IMR-90 (cell line): ENCODE measurements at regions not wholly inside any gene's neighbourhood (a gene's known extent, or its start where the extent isn't known, plus 50 kb on each side); places are given as distances from the start of the nearest gene placed in this dataset.

Experiments
- ATAC-seq: fragments of 200-7000 bp; cut with Tn5 transposase; 2 replicates; pipeline ENCODE4 v1.9.1; 2020; ENCODE audit warnings: low read depth, mild to moderate bottlenecking, moderate library complexity
- BruUV-seq: library from RNA; stranded (reverse); fragments of 400-500 nt; replicated peaks from 2 replicates; lab custom pipeline; 2021; lab: Mats Ljungman, UMichigan
- CTCF ChIA-PET: fragments of 300-600 bp; formaldehyde crosslinking; extraction: SDS; loops from one replicate; lab custom pipeline; 2021; ENCODE audit warnings: antibody characterized with exemption; lab: Yijun Ruan, JAX
- POLR2A ChIA-PET: fragments of 300-600 bp; sonication (Branson Sonifier 250); formaldehyde crosslinking; loops from one replicate; lab custom pipeline; 2022; ENCODE audit warnings: antibody characterized with exemption; ENCODE audit not compliant: unreplicated experiment; lab: Charles Lee
- DNase-seq: peaks from one replicate; pipeline ENCODE4 v3.0.0; 2013
- H2AFZ ChIP-seq: replicated peaks from 2 replicates; pipeline ENCODE3; 2013; ENCODE audit warnings: low read length, mild to moderate bottlenecking; ENCODE audit not compliant: poor library complexity
- H2AK5ac ChIP-seq: 2 replicates; pipeline ENCODE4 v1.6.1; 2013; ENCODE audit warnings: low read depth, low read length, inconsistent platforms
- H2AK9ac ChIP-seq: replicated peaks from 2 replicates; pipeline ENCODE3; 2013; ENCODE audit warnings: mild to moderate bottlenecking, low read depth, low read length, moderate library complexity; ENCODE audit not compliant: poor library complexity
- H2BK120ac ChIP-seq: 2 replicates; pipeline ENCODE4 v1.6.1; 2013; ENCODE audit warnings: low read depth, low read length, inconsistent platforms
- H2BK15ac ChIP-seq: 3 replicates; pipeline ENCODE4 v1.6.1; 2013; ENCODE audit warnings: low read depth, low read length, inconsistent platforms
- H2BK20ac ChIP-seq: 2 replicates; pipeline ENCODE4 v1.6.1; 2013; ENCODE audit warnings: low read depth, mild to moderate bottlenecking, inconsistent platforms, low read length, moderate library complexity
- H2BK5ac ChIP-seq: 2 replicates; pipeline ENCODE4 v1.6.1; 2013; ENCODE audit warnings: mild to moderate bottlenecking, low read depth, low read length, inconsistent platforms; ENCODE audit not compliant: poor library complexity, severe bottlenecking
- H3K14ac ChIP-seq: replicated peaks from 2 replicates; pipeline ENCODE4 v1.6.1; 2013; ENCODE audit warnings: low read depth, low read length, inconsistent platforms
- H3K18ac ChIP-seq: 2 replicates; pipeline ENCODE4 v1.6.1; 2013; ENCODE audit warnings: low read depth, low read length, control low read depth
- H3K23ac ChIP-seq: 2 replicates; pipeline ENCODE4 v1.6.1; 2013; ENCODE audit warnings: low read depth, low read length, inconsistent platforms
- H3K27ac ChIP-seq: 2 replicates; pipeline ENCODE4 v1.5.1; 2013; ENCODE audit warnings: mild to moderate bottlenecking, control low read depth, low read length; ENCODE audit not compliant: insufficient read depth
- H3K27me3 ChIP-seq: 2 replicates; pipeline ENCODE4 v1.6.1; 2013; ENCODE audit warnings: low read length; ENCODE audit not compliant: control insufficient read depth, insufficient read depth
- H3K36me3 ChIP-seq: 2 replicates; pipeline ENCODE4 v1.6.1; 2013; ENCODE audit warnings: low read length, mixed read lengths; ENCODE audit not compliant: control insufficient read depth, insufficient read depth
- H3K4ac ChIP-seq: 2 replicates; pipeline ENCODE4 v1.6.1; 2013; ENCODE audit warnings: low read depth, low read length, inconsistent platforms
- H3K4me1 ChIP-seq: 2 replicates; pipeline ENCODE4 v1.6.1; 2013; ENCODE audit warnings: low read length, mixed read lengths; ENCODE audit not compliant: control insufficient read depth, insufficient read depth
- H3K4me2 ChIP-seq: 2 replicates; pipeline ENCODE4 v1.6.1; 2013; ENCODE audit warnings: low read depth, mild to moderate bottlenecking, control low read depth, low read length, moderate library complexity
- H3K4me3 ChIP-seq: 2 replicates; pipeline ENCODE4 v1.5.1; 2013; ENCODE audit warnings: low read depth, mild to moderate bottlenecking, control low read depth, low read length, moderate library complexity; ENCODE audit not compliant: insufficient read depth
- H3K56ac ChIP-seq: 2 replicates; pipeline ENCODE4 v1.6.1; 2013; ENCODE audit warnings: low read length, inconsistent platforms; ENCODE audit not compliant: insufficient read depth; ENCODE audit errors: extremely low read depth
- H3K79me1 ChIP-seq, 2 experiments: 2 replicates each; pipeline ENCODE4 v1.6.1; 2013; ENCODE audit warnings: low read length in 2 of 2, inconsistent platforms in 1 of 2, low read depth in 1 of 2
- H3K9ac ChIP-seq: 2 replicates; pipeline ENCODE4 v1.6.1; 2013; ENCODE audit warnings: low read depth, low read length, control low read depth
- H3K9me1 ChIP-seq: 2 replicates; pipeline ENCODE4 v1.6.1; 2013; ENCODE audit warnings: low read length, inconsistent platforms; ENCODE audit not compliant: insufficient read depth
- H3K9me3 ChIP-seq: 2 replicates; pipeline ENCODE4 v1.6.1; 2013; ENCODE audit warnings: low read length; ENCODE audit not compliant: control insufficient read depth, insufficient read depth
- H4K20me1 ChIP-seq: 2 replicates; pipeline ENCODE4 v1.6.1; 2013; ENCODE audit warnings: low read length, inconsistent platforms; ENCODE audit not compliant: insufficient read depth
- H4K5ac ChIP-seq: 2 replicates; pipeline ENCODE4 v1.6.1; 2013; ENCODE audit warnings: mild to moderate bottlenecking, low read depth, low read length, control low read depth
- H4K8ac ChIP-seq, 2 experiments: 2 replicates each; pipeline ENCODE4 v1.6.1; 2013; ENCODE audit warnings: low read depth in 2 of 2, low read length in 2 of 2, control low read depth in 1 of 2, inconsistent platforms in 1 of 2
- H4K91ac ChIP-seq: 2 replicates; pipeline ENCODE4 v1.6.1; 2013; ENCODE audit warnings: low read depth, low read length, inconsistent platforms; ENCODE audit not compliant: insufficient read depth
- BHLHE40 ChIP-seq: fragments of 150-350 bp; IDR thresholded peaks from 2 replicates; pipeline ENCODE4 v1.6.1; 2016; ENCODE audit warnings: mild to moderate bottlenecking, low read depth, low read length
- CEBPB ChIP-seq: IDR thresholded peaks from 2 replicates; pipeline ENCODE4 v1.6.1; 2012; ENCODE audit warnings: low read depth, low read length, improper control_type of control experiment
- CHD1 ChIP-seq: IDR thresholded peaks from 2 replicates; pipeline ENCODE4 v1.6.1; 2012; ENCODE audit warnings: low read depth, low read length, improper control_type of control experiment
- FOS ChIP-seq: fragments of 150-350 bp; IDR thresholded peaks from 2 replicates; pipeline ENCODE4 v1.6.1; 2016; ENCODE audit warnings: low read depth, low read length
- MAFK ChIP-seq: IDR thresholded peaks from 2 replicates; pipeline ENCODE4 v1.6.1; 2012; ENCODE audit warnings: low read depth, low read length, improper control_type of control experiment
- MAZ ChIP-seq: IDR thresholded peaks from 2 replicates; pipeline ENCODE4 v1.6.1; 2012; ENCODE audit warnings: low read depth, mild to moderate bottlenecking, low read length, improper control_type of control experiment, moderate library complexity, borderline replicate concordance
- MXI1 ChIP-seq: IDR thresholded peaks from 2 replicates; pipeline ENCODE4 v1.6.1; 2012; ENCODE audit warnings: low read depth, mild to moderate bottlenecking, low read length, moderate library complexity, borderline replicate concordance
- NFE2L2 ChIP-seq: fragments of 150-350 bp; IDR thresholded peaks from 2 replicates; pipeline ENCODE4 v1.6.1; 2016; ENCODE audit warnings: low read depth, mild to moderate bottlenecking, low read length
- POLR2A ChIP-seq: IDR thresholded peaks from 2 replicates; pipeline ENCODE4 v1.6.1; 2012; ENCODE audit warnings: mild to moderate bottlenecking, low read depth, low read length
- RAD21 ChIP-seq: IDR thresholded peaks from 2 replicates; pipeline ENCODE4 v1.6.1; 2012; ENCODE audit warnings: low read length, improper control_type of control experiment
- RCOR1 ChIP-seq: IDR thresholded peaks from 2 replicates; pipeline ENCODE4 v1.6.1; 2012; ENCODE audit warnings: mild to moderate bottlenecking, low read length, improper control_type of control experiment; ENCODE audit not compliant: insufficient replicate concordance
- RFX5 ChIP-seq: IDR thresholded peaks from 2 replicates; pipeline ENCODE4 v1.8.0; 2012; ENCODE audit warnings: low read depth, mild to moderate bottlenecking, low read length, moderate library complexity
- SMC3 ChIP-seq: fragments of 150-350 bp; IDR thresholded peaks from 2 replicates; pipeline ENCODE4 v1.6.1; 2016; ENCODE audit warnings: low read depth, mild to moderate bottlenecking, antibody characterized with exemption, low read length, moderate library complexity
- WGBS, 2 experiments: methylation state at CpG; one replicate each; pipeline versions ENCODE4 v1.1.5 to v1.1.7; 2013; ENCODE audit warnings: missing lambda C conversion rate in 2 of 2; ENCODE audit not compliant: insufficient read length in 1 of 2; ENCODE audit errors: extremely low coverage in 2 of 2; 5-methylcytosine and 5-hydroxymethylcytosine counted together
- dilution Hi-C: fragments of 300-500 bp; cut with HindIII; formaldehyde crosslinking; loops from one replicate; pipeline ENCODE4 v1.14.3; 2018; ENCODE audit warnings: low sequenced_read_pairs; ENCODE audit not compliant: unreplicated experiment
- in situ Hi-C: fragments of 300-500 bp; cut with MboI; formaldehyde crosslinking; loops from 3 replicates; pipeline ENCODE4 v1.14.3; 2019; ENCODE audit warnings: low sequenced_read_pairs, inconsistent platforms, mixed read lengths
- intact Hi-C: fragments of 100-400 bp; cut with micrococcal nuclease; formaldehyde crosslinking; loops from 2 replicates; pipeline ENCODE4 v1.10.0; 2022
- TF ChIP-seq, protein P1 (sequence below): fragments of 150-350 bp; IDR thresholded peaks from 2 replicates; pipeline ENCODE4 v1.6.1; 2017; ENCODE audit warnings: mild to moderate bottlenecking, antibody characterized with exemption, low read length, low read depth
- TF ChIP-seq, protein P2 (sequence below): conservative IDR thresholded peaks from 2 replicates; pipeline ENCODE4 v1.5.1; 2012; ENCODE audit warnings: mild to moderate bottlenecking, low read depth, low read length, improper control_type of control experiment
- TF ChIP-seq, protein P3 (sequence below): fragments of 150-350 bp; IDR thresholded peaks from 2 replicates; pipeline ENCODE4 v1.6.1; 2016; ENCODE audit warnings: low read depth, mild to moderate bottlenecking, low read length, moderate library complexity, borderline replicate concordance

DNA sequence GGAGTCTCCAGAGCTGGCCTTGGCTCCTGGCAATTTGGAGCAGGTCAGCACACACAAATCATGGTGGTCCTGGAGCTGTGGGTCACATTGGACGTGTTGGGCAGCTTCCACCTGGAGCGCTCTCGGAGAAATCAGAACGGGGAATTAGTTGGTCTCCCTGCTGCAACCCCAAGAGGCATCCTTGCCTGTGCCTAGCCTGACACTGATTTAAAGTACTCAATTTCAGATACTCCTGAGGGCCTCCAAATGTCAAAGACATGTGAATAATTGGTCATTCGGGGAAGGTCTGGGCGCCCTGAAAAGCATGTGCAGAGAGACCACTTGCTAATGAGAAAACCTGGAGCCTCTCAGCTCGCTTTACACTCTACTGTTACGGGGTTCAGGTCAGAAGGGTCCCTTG is 145.5 kb upstream of the AGAP1 start:
- no peak overlapping the region for H3K4me2 ChIP-seq
- no peak overlapping the region for H3K23ac ChIP-seq
- 0 out of 2 replicates have a peak, but pooled peaks cover 7% of the 10 kb centered on the region for H3K9me1 ChIP-seq
- CTCF ChIA-PET = no interaction called here
- WGBS, 2 experiments = 92% methylated on average over 2 of the region's 8 CpGs; no CpG with 5 or more reads in 1 of the 2 experiments
- H2AFZ ChIP-seq = no peak overlapping the region
- in situ Hi-C loops = no loop called here
- peaks cover 3% of the 10 kb centered on the region; the same call in 1 of the 2 replicates for H3K9me3 ChIP-seq
- H3K36me3 ChIP-seq = no peaks in the 10 kb centered on the region
- no peak overlapping the region for H2AK9ac ChIP-seq
- no peak overlapping the region for H2BK5ac ChIP-seq
- H3K4ac ChIP-seq = no peak overlapping the region
- H4K20me1 ChIP-seq = no peaks in the 10 kb centered on the region
- no peak overlapping the region for H2BK15ac ChIP-seq
- no peak overlapping the region for H3K18ac ChIP-seq
- H3K79me1 ChIP-seq = no peaks in the 10 kb centered on the region
- peaks cover 23% of the 10 kb centered on the region for H3K27me3 ChIP-seq
- H4K8ac ChIP-seq = no peak overlapping the region
- peaks cover 2% of the 10 kb centered on the region; the same call in 1 of the 2 replicates for H3K4me1 ChIP-seq
- no peak for ATAC-seq
- no TSS peak for BruUV-seq
- intact Hi-C loops = no loop called here
- no peak overlapping the region for H2BK20ac ChIP-seq
- H2BK120ac ChIP-seq = no peak overlapping the region
- H3K9ac ChIP-seq = no peak overlapping the region
- no peak overlapping the region for H2AK5ac ChIP-seq
- H3K56ac ChIP-seq = no peak overlapping the region
- dilution Hi-C loops = no loop called here
- H4K5ac ChIP-seq = no peak overlapping the region
- no peak overlapping the region for H3K14ac ChIP-seq
- no peak overlapping the region for H3K27ac ChIP-seq
- POLR2A ChIA-PET = no interaction called here
- no peak overlapping the region for H3K4me3 ChIP-seq
- TF ChIP-seq, protein P1, sequence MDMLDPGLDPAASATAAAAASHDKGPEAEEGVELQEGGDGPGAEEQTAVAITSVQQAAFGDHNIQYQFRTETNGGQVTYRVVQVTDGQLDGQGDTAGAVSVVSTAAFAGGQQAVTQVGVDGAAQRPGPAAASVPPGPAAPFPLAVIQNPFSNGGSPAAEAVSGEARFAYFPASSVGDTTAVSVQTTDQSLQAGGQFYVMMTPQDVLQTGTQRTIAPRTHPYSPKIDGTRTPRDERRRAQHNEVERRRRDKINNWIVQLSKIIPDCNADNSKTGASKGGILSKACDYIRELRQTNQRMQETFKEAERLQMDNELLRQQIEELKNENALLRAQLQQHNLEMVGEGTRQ = no peak
- TF ChIP-seq SMC3 (no peak), MAZ (no peak), MAFK (no peak), CHD1 (no peak), POLR2A (no peak), FOS (no peak), RAD21 (no peak), NFE2L2 (no peak), BHLHE40 (no peak), MXI1 (no peak), RCOR1 (no peak), RFX5 (no peak), CEBPB (no peak)
- TF ChIP-seq, protein P2, sequence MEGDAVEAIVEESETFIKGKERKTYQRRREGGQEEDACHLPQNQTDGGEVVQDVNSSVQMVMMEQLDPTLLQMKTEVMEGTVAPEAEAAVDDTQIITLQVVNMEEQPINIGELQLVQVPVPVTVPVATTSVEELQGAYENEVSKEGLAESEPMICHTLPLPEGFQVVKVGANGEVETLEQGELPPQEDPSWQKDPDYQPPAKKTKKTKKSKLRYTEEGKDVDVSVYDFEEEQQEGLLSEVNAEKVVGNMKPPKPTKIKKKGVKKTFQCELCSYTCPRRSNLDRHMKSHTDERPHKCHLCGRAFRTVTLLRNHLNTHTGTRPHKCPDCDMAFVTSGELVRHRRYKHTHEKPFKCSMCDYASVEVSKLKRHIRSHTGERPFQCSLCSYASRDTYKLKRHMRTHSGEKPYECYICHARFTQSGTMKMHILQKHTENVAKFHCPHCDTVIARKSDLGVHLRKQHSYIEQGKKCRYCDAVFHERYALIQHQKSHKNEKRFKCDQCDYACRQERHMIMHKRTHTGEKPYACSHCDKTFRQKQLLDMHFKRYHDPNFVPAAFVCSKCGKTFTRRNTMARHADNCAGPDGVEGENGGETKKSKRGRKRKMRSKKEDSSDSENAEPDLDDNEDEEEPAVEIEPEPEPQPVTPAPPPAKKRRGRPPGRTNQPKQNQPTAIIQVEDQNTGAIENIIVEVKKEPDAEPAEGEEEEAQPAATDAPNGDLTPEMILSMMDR = no peak
- TF ChIP-seq, protein P3, sequence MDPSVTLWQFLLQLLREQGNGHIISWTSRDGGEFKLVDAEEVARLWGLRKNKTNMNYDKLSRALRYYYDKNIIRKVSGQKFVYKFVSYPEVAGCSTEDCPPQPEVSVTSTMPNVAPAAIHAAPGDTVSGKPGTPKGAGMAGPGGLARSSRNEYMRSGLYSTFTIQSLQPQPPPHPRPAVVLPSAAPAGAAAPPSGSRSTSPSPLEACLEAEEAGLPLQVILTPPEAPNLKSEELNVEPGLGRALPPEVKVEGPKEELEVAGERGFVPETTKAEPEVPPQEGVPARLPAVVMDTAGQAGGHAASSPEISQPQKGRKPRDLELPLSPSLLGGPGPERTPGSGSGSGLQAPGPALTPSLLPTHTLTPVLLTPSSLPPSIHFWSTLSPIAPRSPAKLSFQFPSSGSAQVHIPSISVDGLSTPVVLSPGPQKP = no peak
- DNase-seq = no peak
- H4K91ac ChIP-seq = no peak overlapping the region
